GM13976 (cell line): ENCODE measurements at regions not wholly inside any gene's neighbourhood (a gene's known extent, or its start where the extent isn't known, plus 50 kb on each side); places are given as distances from the start of the nearest gene placed in this dataset.

Source experiments
- DNase-seq: peaks from one replicate; pipeline ENCODE4 v3.0.0; 2012; ENCODE audit warnings: low spot score
- in situ Hi-C: fragments of 300-500 bp; cut with MboI; formaldehyde crosslinking; loops from one replicate; pipeline ENCODE4 v1.12.0; 2022; ENCODE audit warnings: low sequenced_read_pairs, mixed read lengths, inconsistent platforms; ENCODE audit not compliant: unreplicated experiment
- TF ChIP-seq, protein P1 (sequence below): IDR thresholded peaks from 2 replicates; pipeline ENCODE4 v1.5.1; 2012; ENCODE audit warnings: borderline replicate concordance, mild to moderate bottlenecking; ENCODE audit not compliant: insufficient read depth; ENCODE audit errors: extremely low read depth, missing control alignments, control extremely low read depth

DNA sequence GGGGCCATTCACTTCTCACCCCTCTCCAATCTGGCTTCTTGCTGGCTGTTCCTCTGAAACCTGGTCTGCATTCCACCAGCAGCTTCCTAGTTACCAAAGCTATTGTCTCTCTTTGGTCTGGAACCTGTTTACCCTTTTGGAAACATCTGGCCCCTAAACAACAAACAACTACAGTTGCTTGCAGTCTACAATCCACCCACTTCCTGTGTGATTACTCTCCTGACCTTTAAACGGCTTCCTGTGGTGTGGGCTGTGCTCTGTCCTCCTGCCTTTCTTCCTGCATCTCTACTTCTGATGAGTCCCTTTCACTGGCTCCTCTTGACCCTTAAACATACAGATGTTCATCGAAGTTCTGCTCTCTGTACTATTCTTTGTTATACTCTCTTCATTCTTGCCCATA, 303.8 kb downstream of the TDRD15 start:
- TF ChIP-seq, protein P1, sequence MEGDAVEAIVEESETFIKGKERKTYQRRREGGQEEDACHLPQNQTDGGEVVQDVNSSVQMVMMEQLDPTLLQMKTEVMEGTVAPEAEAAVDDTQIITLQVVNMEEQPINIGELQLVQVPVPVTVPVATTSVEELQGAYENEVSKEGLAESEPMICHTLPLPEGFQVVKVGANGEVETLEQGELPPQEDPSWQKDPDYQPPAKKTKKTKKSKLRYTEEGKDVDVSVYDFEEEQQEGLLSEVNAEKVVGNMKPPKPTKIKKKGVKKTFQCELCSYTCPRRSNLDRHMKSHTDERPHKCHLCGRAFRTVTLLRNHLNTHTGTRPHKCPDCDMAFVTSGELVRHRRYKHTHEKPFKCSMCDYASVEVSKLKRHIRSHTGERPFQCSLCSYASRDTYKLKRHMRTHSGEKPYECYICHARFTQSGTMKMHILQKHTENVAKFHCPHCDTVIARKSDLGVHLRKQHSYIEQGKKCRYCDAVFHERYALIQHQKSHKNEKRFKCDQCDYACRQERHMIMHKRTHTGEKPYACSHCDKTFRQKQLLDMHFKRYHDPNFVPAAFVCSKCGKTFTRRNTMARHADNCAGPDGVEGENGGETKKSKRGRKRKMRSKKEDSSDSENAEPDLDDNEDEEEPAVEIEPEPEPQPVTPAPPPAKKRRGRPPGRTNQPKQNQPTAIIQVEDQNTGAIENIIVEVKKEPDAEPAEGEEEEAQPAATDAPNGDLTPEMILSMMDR: no peak
- DNase-seq: no peak
- in situ Hi-C loops: no loop called here

DNA sequence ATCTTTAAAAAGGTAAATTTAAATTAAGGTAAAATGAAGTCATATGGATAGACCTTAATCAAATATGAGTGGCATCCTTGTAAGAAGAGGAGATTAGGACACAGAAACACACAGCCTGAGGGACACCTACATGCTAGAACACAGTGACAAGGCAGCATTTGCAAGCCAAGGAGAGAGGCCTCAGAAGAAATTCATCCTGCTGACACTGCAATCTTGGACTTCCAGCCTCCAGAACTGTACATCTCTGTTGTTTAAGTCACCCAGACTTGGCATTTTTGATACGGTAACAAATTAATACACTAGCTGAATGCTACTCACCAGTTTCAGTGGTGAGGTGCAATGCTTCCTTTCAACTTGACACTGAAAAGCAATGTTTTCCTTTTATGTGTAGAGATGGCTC, 305.0 kb downstream of the TDRD15 start:
- no peak for DNase-seq
- in situ Hi-C loops: no loop called here
- TF ChIP-seq, protein P1: no peak

DNA sequence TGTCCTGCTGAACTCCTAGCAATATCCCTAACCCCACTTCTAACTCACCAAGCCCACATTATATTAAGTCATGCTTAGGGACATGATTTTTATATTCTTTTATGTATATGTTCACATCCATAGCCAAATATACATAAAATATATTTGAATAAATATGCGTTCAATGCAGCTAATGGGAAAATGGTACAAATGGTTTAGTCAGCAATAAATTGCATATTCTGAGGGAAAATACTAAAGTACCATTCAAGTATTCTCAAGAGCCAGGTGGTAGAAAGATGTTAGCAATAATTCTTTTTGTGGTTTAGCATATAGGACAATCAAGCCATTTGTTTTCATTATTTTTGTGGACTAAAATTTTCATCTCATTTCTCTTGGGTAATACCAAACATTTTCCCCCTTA, 306.0 kb downstream of the TDRD15 start:
- TF ChIP-seq, protein P1: no peak
- in situ Hi-C loops: no loop called here
- DNase-seq: no peak

DNA sequence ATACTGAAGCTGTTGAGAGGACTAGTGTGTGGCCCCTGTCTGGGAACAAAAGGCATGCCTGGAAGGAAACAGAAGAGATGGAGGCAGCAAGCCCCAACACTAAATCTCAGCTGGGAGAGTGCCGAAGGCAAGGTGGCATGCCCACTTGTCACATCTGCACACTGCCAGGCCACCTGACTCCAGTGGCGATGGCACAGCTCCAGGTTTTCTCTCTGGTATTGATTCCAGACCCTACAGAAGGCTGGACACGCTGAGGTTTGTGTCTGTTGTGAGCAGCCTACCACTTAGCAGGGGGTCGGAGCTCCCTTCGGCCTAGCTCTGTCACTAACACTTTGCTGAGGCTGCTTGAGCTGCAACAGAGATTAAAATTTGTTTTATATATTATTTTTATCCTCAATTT, 307.3 kb downstream of the TDRD15 start:
- in situ Hi-C loops: no loop called here
- TF ChIP-seq, protein P1: no peak
- no peak for DNase-seq

DNA sequence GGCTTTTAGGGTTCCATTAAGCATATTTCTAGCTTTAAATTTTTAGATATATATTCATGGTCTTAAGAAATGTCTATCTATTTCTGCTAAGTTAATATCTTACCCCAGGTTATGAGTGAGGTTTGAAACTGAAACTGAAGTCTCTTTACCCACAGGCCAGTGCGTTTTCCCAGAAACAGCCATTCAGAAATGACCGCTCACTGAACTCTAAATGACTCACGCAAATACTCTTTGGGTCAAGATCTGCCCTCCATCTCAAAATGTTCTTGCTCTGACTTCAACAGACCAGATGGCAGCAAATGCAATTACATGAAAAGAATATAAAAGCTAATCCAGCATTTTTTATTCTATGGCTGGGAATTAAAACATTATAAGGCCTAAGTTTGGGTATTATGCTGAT, 315.2 kb downstream of the TDRD15 start:
- TF ChIP-seq, protein P1: no peak
- in situ Hi-C loops: no loop called here
- DNase-seq: no peak

DNA sequence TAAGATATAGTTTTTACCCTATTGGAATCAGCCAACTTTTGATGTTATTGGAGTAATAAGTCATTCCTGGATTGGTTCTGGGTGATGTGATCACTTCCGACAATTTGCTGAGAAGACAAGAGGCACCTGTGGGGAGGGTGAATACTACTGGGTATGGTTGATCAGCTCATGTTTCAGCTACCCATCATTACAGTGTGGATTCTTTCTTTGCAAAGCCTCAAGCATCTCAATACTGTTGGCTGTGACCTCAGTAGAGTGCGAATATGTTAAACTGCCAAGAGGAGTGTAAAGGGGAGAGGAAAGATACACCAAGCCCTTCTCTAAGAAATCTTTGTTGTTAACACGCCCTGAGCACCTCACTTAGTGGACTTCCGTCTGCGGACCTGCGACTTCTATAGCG, 317.7 kb downstream of the TDRD15 start:
- in situ Hi-C loops: no loop called here
- TF ChIP-seq, protein P1: no peak
- no peak for DNase-seq
